HEK293 (cell line): ENCODE measurements at regions not wholly inside any gene's neighbourhood (a gene's known extent, or its start where the extent isn't known, plus 50 kb on each side); places are given as distances from the start of the nearest gene placed in this dataset.

Experiments used
- CTCF ChIP-seq: fragments of 450-650 bp; formaldehyde crosslinking; IDR thresholded peaks from 2 replicates; pipeline ENCODE4 v1.5.1; 2016; ENCODE audit warnings: missing biosample characterization, missing genetic modification characterization
- KLF16 ChIP-seq: fragments of 450-650 bp; formaldehyde crosslinking; IDR thresholded peaks from 2 replicates; pipeline ENCODE4 v1.5.1; 2017; ENCODE audit warnings: missing biosample characterization, missing genetic modification characterization
- PRDM1 ChIP-seq: fragments of 450-650 bp; formaldehyde crosslinking; IDR thresholded peaks from 2 replicates; pipeline ENCODE4; 2016; ENCODE audit warnings: missing biosample characterization, missing genetic modification characterization
- PRDM4 ChIP-seq: fragments of 450-650 bp; formaldehyde crosslinking; IDR thresholded peaks from 2 replicates; pipeline ENCODE4 v1.5.1; 2017; ENCODE audit warnings: missing biosample characterization, missing genetic modification characterization
- ZNF23 ChIP-seq: fragments of 450-650 bp; formaldehyde crosslinking; IDR thresholded peaks from 2 replicates; pipeline ENCODE4 v1.5.1; 2016; ENCODE audit warnings: missing biosample characterization, missing genetic modification characterization, borderline replicate concordance
- ZNF292 ChIP-seq: fragments of 450-650 bp; formaldehyde crosslinking; IDR thresholded peaks from 2 replicates; pipeline ENCODE4 v1.5.1; 2016; ENCODE audit warnings: low read depth, missing biosample characterization, missing genetic modification characterization, borderline replicate concordance
- ZNF629 ChIP-seq: fragments of 450-650 bp; formaldehyde crosslinking; IDR thresholded peaks from 2 replicates; pipeline ENCODE4 v1.5.1; 2017; ENCODE audit warnings: missing biosample characterization, missing genetic modification characterization
- TF ChIP-seq, protein P1 (sequence below): fragments of 450-650 bp; formaldehyde crosslinking; IDR thresholded peaks from 2 replicates; pipeline ENCODE4 v1.5.1; 2016; ENCODE audit warnings: missing biosample characterization, missing genetic modification characterization
- TF ChIP-seq, protein P2 (sequence below): fragments of 450-650 bp; IDR thresholded peaks from 2 replicates; pipeline ENCODE4 v1.5.1; 2018; ENCODE audit warnings: missing biosample characterization, missing genetic modification characterization

- TF ChIP-seq KLF16 (tag by site-specific recombination): no peak
- no peak for TF ChIP-seq PRDM1 (tag by site-specific recombination)
- TF ChIP-seq CTCF (tag by site-specific recombination): no peak
- TF ChIP-seq ZNF23 (tag by site-specific recombination): no peak
- TF ChIP-seq, protein P1, sequence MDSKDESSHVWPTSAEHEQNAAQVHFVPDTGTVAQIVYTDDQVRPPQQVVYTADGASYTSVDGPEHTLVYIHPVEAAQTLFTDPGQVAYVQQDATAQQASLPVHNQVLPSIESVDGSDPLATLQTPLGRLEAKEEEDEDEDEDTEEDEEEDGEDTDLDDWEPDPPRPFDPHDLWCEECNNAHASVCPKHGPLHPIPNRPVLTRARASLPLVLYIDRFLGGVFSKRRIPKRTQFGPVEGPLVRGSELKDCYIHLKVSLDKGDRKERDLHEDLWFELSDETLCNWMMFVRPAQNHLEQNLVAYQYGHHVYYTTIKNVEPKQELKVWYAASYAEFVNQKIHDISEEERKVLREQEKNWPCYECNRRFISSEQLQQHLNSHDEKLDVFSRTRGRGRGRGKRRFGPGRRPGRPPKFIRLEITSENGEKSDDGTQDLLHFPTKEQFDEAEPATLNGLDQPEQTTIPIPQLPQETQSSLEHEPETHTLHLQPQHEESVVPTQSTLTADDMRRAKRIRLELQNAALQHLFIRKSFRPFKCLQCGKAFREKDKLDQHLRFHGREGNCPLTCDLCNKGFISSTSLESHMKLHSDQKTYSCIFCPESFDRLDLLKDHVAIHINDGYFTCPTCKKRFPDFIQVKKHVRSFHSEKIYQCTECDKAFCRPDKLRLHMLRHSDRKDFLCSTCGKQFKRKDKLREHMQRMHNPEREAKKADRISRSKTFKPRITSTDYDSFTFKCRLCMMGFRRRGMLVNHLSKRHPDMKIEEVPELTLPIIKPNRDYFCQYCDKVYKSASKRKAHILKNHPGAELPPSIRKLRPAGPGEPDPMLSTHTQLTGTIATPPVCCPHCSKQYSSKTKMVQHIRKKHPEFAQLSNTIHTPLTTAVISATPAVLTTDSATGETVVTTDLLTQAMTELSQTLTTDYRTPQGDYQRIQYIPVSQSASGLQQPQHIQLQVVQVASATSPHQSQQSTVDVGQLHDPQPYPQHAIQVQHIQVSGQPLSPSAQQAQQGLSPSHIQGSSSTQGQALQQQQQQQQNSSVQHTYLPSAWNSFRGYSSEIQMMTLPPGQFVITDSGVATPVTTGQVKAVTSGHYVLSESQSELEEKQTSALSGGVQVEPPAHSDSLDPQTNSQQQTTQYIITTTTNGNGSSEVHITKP (tag by site-specific recombination): no peak
- no peak for TF ChIP-seq PRDM4
- TF ChIP-seq ZNF629: no peak
- TF ChIP-seq, protein P2, sequence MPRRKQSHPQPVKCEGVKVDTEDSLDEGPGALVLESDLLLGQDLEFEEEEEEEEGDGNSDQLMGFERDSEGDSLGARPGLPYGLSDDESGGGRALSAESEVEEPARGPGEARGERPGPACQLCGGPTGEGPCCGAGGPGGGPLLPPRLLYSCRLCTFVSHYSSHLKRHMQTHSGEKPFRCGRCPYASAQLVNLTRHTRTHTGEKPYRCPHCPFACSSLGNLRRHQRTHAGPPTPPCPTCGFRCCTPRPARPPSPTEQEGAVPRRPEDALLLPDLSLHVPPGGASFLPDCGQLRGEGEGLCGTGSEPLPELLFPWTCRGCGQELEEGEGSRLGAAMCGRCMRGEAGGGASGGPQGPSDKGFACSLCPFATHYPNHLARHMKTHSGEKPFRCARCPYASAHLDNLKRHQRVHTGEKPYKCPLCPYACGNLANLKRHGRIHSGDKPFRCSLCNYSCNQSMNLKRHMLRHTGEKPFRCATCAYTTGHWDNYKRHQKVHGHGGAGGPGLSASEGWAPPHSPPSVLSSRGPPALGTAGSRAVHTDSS: no peak
- TF ChIP-seq ZNF292 (tag by site-specific recombination): no peak
These were observed 87.6 kb upstream of the ANKRD55 start for GRCh38 chr5:56320686-56321085.
